Posterior cingulate gyrus (tissue), 11 donors: ENCODE measurements at regions not wholly inside any gene's neighbourhood (a gene's known extent, or its start where the extent isn't known, plus 50 kb on each side); places are given as distances from the start of the nearest gene placed in this dataset.

Experiments used
- DNase-seq, 10 donors: peaks; one replicate each; pipeline versions ENCODE4 v3.0.0 to v3.0.0-alpha.2; 2020 to 2021; ENCODE audit warnings: mixed read lengths in 3 of 10
- intact Hi-C: fragments of 100-400 bp; cut with DNase I; formaldehyde crosslinking; loops from one replicate; pipeline ENCODE4 v1.15.1; 2023

DNA sequence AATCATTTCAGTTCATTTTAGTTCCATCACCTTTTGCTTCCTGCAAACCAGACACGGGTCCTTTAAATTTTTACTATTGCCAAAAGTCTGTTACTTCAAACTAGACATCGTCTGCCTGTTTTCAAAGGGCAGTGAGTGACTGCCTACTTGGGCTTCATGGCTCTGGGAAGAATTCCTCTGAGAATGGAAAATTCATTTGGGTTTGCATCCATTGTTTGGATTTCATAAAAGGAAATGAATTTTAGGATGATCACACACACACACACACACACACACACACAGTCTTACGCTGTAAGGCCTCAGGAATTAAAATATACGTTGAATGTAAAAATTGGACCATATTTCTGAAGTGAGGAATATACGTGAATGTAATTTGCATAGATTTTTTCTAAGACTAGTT is 1584.3 kb upstream of the ACVR2A start:
- intact Hi-C loops, result no loop called here
- DNase-seq, result no peak

DNA sequence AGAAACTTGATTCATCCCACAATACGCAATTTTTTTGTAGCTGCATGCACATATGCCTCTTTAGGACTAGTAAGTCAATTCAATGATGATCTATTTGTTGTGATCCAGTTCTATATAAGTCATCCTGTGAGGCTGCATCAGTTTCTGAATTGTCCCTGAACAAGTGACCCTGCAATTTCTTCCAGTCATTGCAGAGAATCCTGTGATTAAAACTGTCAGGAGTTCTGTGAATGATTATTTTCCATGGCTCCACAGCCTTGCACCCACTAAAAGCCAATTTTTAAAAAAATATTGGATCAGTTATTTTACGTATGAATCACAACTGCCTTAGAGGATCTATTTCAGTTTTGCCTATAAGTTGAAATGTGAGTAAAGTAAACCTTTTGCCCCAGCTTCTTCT is 1585.0 kb upstream of the ACVR2A start:
- DNase-seq, result no peak
- intact Hi-C loops, result no loop called here

DNA sequence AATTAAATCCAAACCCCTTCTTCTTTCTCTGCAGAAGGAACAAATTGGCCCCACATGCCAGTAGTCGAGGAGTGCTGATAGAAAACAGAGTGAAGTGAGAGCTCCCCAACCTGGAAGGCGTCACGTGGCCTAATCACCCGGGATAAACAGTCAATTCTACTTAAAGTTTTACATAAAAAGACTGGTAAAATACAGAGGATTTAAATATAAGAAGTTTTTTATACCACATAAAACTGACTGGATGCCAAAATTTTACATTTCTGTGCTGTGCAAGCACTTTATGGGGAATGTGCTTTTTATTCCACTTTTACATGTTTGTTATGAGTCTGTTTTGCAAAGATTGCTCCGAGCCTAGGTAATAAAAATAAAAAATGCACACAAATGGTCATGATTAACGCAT is 1586.8 kb upstream of the ACVR2A start:
- intact Hi-C loops, result no loop called here
- no peak for DNase-seq

DNA sequence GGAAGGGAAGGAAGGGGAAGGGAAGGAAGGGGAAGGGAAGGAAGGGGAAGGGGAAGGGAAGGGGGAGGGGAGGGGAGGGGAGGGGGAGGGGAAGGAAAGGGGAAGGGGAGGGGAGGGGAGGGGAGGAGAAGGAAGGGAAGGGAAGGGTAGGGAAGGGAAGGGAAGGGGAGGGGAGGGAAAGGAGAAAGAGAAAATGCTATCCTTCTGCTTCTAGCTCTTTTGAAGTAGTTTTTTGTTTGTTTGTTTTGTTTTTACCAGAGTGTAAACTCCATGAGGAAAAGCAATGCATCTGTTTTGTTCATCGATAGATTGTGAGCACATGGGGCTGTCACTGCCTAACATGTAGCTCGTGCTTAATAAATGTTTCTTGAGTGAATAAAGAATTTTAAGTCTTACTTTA is 1592.7 kb upstream of the ACVR2A start:
- DNase-seq, result no peak

DNA sequence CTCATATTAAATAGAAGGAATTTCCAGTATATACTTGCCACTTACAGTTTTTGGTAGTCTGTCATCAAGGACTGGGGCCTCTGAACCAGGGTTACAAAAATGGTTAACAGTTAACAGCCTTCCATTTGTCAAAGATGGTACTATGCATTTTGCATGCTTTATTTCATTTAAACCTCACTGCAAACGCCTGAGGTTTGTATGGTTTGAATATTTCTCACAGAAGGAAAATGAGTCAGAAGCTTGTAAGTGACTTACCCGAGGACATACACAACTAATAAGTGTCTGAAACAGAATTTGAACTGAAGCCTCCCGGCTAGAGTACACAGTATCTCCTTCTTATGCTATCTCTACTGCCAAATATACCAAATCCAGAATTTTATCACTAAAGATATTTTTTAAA is 1593.5 kb upstream of the ACVR2A start:
- intact Hi-C loops, result no loop called here

More for the DNA sequence above, 1592.7 kb upstream of the ACVR2A start:
- intact Hi-C loops, result no loop called here

DNA sequence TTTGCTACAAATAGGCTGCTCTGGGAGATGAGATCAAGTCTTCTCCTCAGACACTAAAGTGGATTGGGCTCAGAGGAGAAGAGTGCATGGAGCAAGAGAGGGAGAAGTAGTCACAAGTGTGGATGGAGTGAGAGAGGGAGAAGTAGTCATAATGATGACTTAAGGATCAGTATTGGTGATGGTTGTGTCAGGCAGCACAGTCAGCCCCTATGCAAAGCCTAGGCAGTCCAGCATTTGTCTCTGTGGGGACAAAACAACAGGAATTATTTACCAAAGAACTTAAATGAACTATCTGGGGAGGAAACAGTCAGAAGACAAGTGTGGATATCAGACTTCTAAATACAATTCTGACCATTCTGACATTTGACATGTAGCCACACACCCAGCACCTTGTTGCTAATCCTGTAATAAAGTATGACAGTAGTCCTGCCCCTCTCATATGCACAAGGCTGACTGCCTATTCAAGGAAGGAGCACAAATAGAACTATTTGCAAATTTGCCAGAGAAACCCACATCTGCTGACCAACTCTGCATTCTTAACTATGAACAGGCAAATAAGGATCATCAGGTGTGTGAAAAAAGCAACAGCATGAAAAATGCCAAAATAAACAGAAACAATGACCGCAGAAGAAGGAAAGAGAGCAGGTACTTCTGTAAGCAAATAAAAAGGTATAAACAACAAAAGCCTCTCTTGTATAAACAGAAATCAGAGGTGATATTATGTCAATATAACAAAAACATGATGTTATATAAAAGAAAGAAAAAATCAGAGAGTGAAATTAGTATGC is 1597.9 kb upstream of the ACVR2A start:
- intact Hi-C loops, result no loop called here
- DNase-seq, result no peak

More for the DNA sequence above, 1593.5 kb upstream of the ACVR2A start:
- DNase-seq, result no peak

DNA sequence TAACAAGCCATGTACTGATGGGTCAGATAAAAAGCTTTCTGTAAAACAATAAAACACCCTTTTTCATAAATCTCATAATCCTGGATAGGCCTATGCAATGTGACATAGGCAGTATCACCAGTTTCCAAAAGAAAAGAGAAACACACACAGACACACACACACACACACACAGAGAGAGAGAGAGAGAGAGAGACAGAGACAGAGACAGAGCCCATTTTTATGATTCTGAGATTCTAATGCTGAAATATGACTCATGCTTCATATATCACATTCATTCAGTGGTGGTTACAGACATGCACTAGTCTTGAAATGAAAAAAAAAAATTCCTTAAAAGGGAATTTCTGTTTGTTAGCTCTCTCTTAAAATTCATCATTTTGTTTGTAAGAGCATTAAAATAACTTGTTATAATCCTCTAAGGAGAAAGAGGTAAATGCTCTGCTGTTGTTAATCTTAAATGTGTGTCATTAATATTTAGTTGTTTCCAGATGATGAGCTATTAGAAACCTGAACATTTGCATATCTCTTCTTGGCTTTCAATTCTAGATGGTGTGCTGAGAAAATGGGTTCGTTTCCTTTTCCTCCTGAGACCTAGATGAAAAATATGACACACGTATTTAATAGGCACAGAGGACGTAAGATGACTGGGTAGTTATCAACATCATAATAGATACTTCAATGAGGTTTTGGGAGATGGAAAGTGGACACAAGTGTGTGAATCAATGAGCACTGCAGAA is 1598.7 kb upstream of the ACVR2A start:
- intact Hi-C loops, result no loop called here
- no peak for DNase-seq

DNA sequence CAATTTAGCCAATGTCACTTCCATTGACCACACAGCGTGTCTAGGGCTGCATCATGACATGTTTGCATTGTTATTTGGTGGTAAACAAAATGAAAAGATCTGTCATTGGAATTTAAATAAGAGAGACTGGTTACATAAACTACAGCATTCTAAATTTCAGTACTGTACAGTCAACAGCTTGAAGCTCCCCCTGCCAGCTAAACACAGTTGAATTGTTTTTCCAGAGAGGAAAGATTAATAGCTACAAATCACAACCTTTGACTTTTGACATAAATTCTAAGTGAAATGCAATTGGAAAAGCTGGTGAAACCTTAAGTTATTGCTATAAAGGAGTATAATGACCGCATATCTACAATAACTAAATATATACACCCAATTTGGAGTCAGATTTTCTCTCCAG is 1600.0 kb upstream of the ACVR2A start:
- intact Hi-C loops, result no loop called here
- DNase-seq, result no peak

DNA sequence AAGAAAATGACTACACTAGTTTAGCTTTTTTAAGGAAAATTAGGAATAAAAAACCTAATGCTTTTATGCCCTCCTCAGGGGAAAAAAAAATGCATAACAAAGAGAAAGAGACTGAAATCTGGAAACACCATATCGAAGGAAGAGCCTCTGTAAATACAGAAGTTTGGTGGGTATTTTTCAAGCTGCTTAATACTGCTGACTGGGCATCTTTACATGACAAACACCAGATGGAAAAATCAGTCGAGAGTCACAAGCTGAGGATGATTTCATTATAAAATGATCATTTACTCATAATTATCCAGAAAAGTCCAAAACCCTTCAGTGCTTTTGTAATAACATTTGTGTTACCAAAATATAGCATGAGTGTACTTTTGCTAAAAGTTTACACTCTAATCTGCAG is 1600.7 kb upstream of the ACVR2A start:
- intact Hi-C loops, result no loop called here
- DNase-seq, result no peak

DNA sequence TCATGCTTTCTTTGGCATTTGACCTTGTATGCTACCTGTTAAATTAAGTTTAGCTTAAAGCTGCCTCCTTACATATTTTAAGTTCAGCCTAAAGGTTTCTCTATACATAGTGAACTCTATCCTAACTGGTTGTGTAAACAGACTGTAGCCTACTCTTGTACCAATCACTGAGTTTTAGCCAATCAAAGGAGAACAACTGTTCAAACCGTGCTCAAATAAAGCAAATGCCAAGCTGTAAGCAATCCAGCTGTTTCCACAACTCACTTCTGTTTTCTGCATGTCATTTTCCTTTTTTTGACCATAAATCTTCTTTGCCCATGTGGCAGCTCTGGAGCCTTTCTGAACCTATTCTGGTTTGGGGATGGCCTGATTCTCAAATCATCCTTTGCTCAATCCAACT is 1603.8 kb upstream of the ACVR2A start:
- intact Hi-C loops, result no loop called here
- no peak for DNase-seq

DNA sequence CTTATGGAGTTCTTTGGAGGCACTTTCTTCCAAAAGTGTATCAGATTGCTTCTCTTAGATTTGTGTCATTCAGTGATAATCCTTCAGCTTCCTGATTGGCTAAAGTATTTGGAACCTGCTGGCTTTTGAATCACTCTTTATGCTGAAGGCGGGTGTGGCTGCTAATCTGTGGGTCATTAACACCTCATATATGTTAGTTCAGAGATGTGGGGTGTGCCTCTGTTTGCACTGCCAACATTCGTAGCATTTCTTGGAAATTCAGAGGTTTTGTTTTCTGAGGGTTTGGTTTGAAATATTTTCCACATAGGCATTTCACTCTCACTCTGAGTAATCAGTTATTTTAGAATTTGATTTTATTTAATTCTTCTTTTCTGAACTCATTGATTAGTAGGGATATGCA is 1604.4 kb upstream of the ACVR2A start:
- no peak for DNase-seq
- intact Hi-C loops, result no loop called here

DNA sequence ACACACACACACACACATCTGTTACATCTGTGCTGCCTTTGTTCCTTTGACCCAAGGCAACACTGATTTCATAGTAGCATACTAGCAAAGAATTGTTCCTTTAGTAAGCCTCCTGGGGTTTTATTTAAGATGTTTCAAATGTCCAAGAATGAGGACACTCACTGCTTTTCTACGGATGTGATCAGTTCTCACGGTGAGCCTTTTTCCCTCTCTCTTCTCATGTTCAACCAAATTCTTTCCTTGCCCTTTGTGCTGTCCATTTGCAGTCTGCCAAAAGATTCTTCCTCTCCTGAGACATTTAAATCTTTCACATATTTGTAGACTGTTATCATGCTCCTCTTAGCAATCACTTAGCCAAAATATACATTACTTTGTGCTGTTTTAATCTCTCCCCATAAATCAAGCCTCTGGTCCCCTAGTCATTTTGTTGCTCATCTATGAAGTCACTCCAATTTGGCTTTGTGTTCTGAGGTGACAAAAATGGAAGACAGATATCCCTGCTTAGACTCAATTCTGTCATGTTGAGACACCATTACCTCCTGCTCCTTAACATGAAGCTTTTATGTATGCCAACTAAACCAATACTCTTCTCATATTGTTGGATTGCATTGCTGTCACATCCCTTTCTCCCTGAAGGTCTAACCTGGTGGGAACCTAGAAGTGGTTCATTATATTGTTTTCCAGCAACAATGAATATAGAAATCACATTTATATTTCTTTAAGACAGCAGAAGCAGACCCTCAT is 1605.3 kb upstream of the ACVR2A start:
- DNase-seq, result no peak
- intact Hi-C loops, result no loop called here

DNA sequence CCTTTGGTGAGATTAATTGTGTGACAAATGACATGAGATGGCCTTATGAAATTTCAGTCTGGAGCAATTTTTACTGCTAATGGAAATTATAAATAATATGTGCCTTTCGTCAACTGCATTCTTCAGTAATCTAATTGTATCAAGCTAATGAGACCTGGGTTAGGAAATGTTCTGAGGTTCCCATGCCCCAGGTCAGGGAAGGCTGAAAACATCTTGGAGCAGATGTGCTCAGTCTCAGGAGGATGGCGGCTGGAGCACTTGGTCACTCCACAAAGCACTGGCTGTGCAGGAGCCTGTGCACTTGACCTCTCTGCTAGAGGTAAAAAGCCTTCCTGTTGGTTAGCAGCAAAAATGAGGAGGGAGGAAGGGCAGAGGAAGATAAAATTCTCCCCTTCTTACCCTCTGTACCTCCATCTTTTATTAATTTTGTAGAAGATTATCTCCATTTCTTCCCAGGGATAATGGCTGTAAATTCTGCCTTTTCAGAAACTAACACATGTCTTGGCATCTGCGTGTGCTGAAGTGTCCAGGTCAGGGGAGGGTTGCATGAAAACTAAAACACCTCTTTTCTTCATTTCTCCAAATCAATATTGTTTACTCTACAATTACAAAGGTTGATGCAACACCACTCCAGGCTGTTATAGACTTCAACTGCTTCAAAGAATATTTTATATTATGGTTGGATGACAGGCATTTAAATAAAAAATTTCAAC is 1606.4 kb upstream of the ACVR2A start:
- intact Hi-C loops, result no loop called here
- no peak for DNase-seq

DNA sequence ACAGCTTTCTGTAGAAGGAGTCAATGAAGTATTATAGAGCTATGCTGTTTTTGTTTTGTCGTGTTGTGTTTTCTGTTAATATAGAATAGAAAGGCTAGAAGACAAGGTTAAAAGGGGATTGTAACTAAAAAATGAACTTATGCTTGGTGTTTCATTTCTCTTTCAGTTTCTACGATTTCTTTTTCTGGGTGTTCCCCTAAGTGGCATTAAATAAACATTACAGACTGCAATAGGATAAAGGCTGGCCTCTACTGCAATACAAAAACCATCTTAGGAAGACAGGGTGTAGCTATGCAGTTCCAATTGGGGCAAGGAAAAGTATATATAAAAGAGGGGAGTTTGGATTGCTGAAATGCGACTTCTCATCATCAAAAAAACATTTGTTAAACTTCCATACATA is 1609.7 kb upstream of the ACVR2A start:
- intact Hi-C loops, result no loop called here
- DNase-seq, result no peak

DNA sequence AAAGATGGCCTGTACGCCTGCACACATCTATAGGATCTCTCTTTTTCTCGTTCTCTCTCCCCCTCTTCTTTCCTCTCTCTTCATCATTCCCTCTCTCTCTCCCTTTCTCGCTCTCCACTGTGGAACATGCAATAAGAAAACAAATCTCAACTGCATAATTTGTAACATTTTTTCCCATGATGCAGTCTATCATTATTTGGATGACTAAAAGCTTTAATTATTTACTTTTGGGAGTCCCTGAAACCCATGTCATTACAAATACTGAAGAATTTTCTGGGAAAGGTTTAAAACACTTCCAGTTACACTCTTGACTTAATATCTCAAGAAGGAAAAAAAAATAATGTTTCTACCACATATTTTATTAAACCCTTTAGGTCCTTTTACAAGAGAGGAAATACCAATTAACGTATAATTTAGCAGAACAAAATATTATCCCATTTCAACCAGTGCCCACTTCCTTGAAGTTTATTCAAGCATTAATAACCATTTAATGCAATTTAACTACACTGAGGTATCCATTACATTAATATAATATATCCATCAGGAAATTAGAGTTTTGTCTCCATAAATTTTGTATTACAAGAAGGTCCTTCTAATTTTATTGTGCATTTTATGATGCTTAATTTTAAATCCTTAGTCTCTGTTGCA is 1615.2 kb upstream of the ACVR2A start:
- intact Hi-C loops, result no loop called here
- no peak for DNase-seq

DNA sequence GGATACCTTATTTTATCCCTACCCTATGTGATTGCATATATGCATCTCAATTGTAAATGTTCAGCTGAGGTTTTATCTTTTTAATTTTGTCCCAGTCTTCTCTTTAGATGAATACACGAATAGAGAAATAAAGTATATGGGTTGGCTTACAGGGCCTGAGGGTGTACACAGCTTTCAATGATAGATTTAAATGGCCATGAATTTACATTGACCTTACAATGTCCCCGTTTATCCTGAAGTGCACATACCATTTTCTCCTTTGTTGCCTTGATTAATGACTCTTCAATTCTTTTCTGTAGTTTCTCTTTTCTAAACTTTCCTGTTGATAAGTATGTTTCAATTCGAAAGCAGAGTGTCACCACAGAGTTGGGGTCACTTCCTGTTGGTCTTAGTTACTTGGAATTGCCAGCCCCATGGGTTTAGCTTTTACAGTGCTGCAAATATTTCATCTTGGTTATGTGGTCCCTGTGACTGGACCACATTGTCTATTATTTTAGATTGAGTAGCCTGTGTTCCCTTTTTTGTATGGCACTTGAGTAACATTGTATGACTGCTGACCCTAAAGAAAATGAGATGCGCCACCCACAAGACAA is 1616.3 kb upstream of the ACVR2A start:
- intact Hi-C loops, result no loop called here

DNA sequence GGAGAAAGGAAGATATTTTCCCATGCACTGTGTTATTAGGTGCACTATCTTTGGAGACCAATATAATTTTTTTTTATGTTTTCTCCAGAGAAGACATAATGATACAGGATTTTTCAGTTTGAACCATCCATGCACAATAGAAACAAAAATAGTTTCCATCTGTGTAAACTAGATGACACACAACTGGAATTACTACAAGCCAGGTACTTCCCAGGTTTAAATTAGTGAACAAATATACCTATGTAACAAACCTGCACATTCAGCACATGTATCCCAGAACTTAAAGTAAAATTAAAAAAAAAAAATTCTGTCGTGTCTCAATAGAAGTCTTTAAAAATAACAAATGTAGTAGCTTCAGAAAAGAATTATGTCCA is 1616.8 kb upstream of the ACVR2A start:
- DNase-seq, result no peak
- intact Hi-C loops, result no loop called here

More for the DNA sequence above, 1616.3 kb upstream of the ACVR2A start:
- DNase-seq, result no peak

DNA sequence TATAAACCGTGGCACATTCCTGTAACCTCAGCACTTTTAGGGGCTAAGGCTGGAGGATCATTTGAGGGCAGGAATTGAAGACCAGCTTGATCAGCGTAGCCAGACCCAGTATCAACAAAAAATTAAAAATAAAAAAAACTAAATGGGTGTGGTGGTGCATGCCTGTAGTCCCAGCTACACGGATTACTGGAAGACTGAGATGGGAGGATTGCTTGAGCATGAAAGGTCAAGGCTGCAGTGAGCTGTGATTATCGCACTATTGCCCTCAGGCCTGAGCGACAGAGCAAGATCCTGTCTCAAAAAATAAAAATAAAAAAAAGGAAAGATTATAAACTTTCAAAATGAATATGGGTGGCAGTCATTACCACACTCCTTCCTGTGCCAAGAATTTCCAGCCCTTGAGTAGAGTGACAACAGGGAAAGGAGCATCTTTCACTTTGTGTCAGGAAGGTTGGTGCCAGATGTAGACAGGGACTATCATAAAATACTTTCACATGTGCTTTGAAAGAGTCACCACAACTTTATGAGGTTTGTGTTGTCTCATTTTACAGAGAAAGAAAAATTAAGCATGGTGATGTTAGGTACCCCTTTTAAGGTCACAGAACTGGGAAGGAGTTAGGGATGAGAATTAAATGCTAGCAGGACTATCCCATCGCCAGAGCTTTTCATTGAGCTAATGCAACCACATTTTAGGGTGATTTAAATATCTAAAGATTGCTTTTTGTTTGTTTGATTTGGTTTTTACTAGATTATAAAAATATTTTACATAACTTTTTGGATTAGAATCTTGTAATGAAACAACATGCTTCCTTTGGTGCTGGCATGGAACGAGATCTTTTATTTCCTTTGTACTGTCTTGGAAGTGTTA is 1617.4 kb upstream of the ACVR2A start:
- intact Hi-C loops, result no loop called here
- DNase-seq, result no peak

DNA sequence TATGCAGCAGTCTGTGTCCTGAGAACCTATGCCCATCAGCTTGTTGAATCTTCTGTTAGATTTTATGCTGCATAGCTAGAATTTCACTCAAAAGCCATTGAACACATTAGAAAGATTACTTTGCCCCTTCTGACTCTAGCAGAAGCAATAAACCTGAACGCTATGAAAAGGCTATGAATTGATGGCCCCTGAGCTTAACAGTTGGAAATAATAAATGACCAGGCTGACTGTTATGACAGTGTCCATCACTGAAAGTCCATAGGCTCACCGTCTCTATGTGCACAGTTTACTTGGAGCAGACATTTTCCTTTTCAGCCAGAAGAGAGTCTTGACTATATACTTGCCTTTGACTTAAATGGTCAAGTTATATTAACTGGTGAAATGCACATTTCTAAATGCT is 1618.8 kb upstream of the ACVR2A start:
- intact Hi-C loops, result no loop called here
- no peak for DNase-seq
